ENCODE measurements at regions not wholly inside any gene's neighbourhood (a gene's known extent, or its start where the extent isn't known, plus 50 kb on each side); places are given as distances from the start of the nearest gene placed in this dataset.

DNA sequence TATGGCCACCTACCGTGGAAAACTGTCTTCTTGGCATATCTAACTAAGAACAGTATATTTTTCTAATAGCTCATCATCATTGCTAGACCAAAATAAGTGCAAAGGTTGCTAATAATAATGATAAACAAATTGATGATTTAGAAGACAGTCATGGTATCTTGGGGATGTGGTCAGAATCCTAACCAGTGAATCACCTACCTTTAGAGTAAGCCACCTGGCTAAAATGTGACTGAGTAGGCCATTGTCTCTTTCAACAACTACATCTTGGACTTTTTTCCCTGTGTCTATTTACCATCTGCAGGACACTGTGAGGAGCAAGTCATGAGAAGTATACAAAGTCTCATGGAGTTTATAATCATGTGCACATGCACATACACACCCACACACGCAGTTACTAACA is 273.5 kb upstream of the SEMA6D start:
- Histone ChIP-seq H3K27me3 (ENCODE audit: insufficient read depth, low read length) (no peaks in the 10 kb centered on the region), H3K79me2 (ENCODE audit: insufficient read depth, low read length) (no peaks in the 10 kb centered on the region), H3K9me3 (ENCODE audit: control insufficient read depth in 1 of 2, insufficient read depth in 1 of 2, low read depth in 1 of 2, low read length in 2 of 2) (peaks cover 20 to 32% of the 10 kb centered on the region in 2 experiments; a peak in 2 of 4 replicates), H3K9me2 (ENCODE audit: insufficient read depth) (no peaks in the 10 kb centered on the region), H4K20me1 (ENCODE audit: insufficient read depth) (no peaks in the 10 kb centered on the region), H3K4me2 (ENCODE audit: low read length) (no peak overlapping the region), H3K4me1 (ENCODE audit: control insufficient read depth in 1 of 2, insufficient read depth in 2 of 2, low read length in 2 of 2) (no peaks in the 10 kb centered on the region), H3K4me3 (replicated peaks in 1 of 2; ENCODE audit: low read depth in 1 of 2, low read length in 2 of 2) (no peak overlapping the region), H3K9ac (ENCODE audit: low read length) (no peak overlapping the region), H3K27ac (ENCODE audit: low read depth, low read length) (no peak overlapping the region), H3K36me3 (ENCODE audit: control insufficient read depth in 1 of 2, insufficient read depth in 2 of 2, low read length in 2 of 2) (no peaks in the 10 kb centered on the region), H2AFZ (ENCODE audit: low read depth, low read length, poor library complexity, severe bottlenecking) (no peak overlapping the region)
- intact Hi-C loops (cut with micrococcal nuclease), result no loop called here
- BruUV-seq (replicated peaks), result no TSS peak
- ATAC-seq, result no peak
- TF ChIP-seq CBX3 (IDR thresholded peaks at IDR 0.05; ENCODE audit: low read depth), result no peak
- TF ChIP-seq, protein P1, sequence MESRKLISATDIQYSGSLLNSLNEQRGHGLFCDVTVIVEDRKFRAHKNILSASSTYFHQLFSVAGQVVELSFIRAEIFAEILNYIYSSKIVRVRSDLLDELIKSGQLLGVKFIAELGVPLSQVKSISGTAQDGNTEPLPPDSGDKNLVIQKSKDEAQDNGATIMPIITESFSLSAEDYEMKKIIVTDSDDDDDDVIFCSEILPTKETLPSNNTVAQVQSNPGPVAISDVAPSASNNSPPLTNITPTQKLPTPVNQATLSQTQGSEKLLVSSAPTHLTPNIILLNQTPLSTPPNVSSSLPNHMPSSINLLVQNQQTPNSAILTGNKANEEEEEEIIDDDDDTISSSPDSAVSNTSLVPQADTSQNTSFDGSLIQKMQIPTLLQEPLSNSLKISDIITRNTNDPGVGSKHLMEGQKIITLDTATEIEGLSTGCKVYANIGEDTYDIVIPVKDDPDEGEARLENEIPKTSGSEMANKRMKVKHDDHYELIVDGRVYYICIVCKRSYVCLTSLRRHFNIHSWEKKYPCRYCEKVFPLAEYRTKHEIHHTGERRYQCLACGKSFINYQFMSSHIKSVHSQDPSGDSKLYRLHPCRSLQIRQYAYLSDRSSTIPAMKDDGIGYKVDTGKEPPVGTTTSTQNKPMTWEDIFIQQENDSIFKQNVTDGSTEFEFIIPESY (IDR thresholded peaks at IDR 0.05; ENCODE audit: extremely low read depth, insufficient replicate concordance, low read length), result no peak
- TF ChIP-seq EGR1 (IDR thresholded peaks at IDR 0.05; ENCODE audit: low read depth), result no peak
- no peak for TF ChIP-seq ZNF274 (IDR thresholded peaks at IDR 0.05; ENCODE audit: low read depth, low read length)
- no peak for TF ChIP-seq EZH2 (IDR thresholded peaks at IDR 0.05)
- no peak for TF ChIP-seq TCF7L2 (IDR thresholded peaks at IDR 0.05; ENCODE audit: borderline replicate concordance, extremely low read depth, insufficient read depth, insufficient read length)
- TF ChIP-seq JUND (IDR thresholded peaks at IDR 0.05), result no peak
- no peak for TF ChIP-seq SP1 (IDR thresholded peaks at IDR 0.05; ENCODE audit: low read depth)
- no peak for TF ChIP-seq CEBPB (IDR thresholded peaks at IDR 0.05; ENCODE audit: low read depth)
- no peak for TF ChIP-seq EZH2phosphoT487 (IDR thresholded peaks at IDR 0.05; ENCODE audit: borderline replicate concordance)
- TF ChIP-seq SRF (IDR thresholded peaks at IDR 0.05; ENCODE audit: low read depth), result no peak
- no peak for TF ChIP-seq POLR2AphosphoS5 (IDR thresholded peaks at IDR 0.05; ENCODE audit: low read depth, low read length)
- TF ChIP-seq, protein P2, sequence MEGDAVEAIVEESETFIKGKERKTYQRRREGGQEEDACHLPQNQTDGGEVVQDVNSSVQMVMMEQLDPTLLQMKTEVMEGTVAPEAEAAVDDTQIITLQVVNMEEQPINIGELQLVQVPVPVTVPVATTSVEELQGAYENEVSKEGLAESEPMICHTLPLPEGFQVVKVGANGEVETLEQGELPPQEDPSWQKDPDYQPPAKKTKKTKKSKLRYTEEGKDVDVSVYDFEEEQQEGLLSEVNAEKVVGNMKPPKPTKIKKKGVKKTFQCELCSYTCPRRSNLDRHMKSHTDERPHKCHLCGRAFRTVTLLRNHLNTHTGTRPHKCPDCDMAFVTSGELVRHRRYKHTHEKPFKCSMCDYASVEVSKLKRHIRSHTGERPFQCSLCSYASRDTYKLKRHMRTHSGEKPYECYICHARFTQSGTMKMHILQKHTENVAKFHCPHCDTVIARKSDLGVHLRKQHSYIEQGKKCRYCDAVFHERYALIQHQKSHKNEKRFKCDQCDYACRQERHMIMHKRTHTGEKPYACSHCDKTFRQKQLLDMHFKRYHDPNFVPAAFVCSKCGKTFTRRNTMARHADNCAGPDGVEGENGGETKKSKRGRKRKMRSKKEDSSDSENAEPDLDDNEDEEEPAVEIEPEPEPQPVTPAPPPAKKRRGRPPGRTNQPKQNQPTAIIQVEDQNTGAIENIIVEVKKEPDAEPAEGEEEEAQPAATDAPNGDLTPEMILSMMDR (IDR thresholded peaks at IDR 0.05 in 2 of 3, conservative IDR thresholded peaks at IDR 0.05 in 1 of 3; ENCODE audit: borderline replicate concordance in 1 of 3, insufficient read depth in 1 of 3, low read depth in 2 of 3, low read length in 2 of 3), result no peak
- TF ChIP-seq ZFX (IDR thresholded peaks at IDR 0.05), result no peak
- ChIA-PET POLR2A (no interaction called here), RAD21 (ENCODE audit: low non-redundant PET in 1 of 2, low total read pairs in 2 of 2, uncharacterized antibody in 2 of 2, unreplicated experiment in 2 of 2) (no interaction called here), CTCF (no interaction called here)
- no peak for DNase-seq (ENCODE audit: low read depth, low spot score)

Measured in HCT116 (cell line).